HCT116 (cell line): ENCODE measurements at regions not wholly inside any gene's neighbourhood (a gene's known extent, or its start where the extent isn't known, plus 50 kb on each side); places are given as distances from the start of the nearest gene placed in this dataset.

Experiments used
- ATAC-seq: fragments of 200-7000 bp; cut with Tn5 transposase; 2 replicates; pipeline ENCODE4 v1.9.1; 2020; ENCODE audit warnings: mild to moderate bottlenecking, moderate library complexity
- BruUV-seq: library from RNA; stranded (reverse); fragments of 400-500 nt; replicated peaks from 2 replicates; lab custom pipeline; 2021; lab: Mats Ljungman, UMichigan
- CTCF ChIA-PET: fragments of 300-600 bp; sonication (Branson Sonifier 250); formaldehyde crosslinking; loops from one replicate; lab custom pipeline; 2021; ENCODE audit warnings: antibody characterized with exemption; lab: Charles Lee
- POLR2A ChIA-PET: fragments of 300-600, 350-600 bp; sonication (Branson Sonifier 250); formaldehyde crosslinking; loops from one replicate; lab custom pipeline; 2021; ENCODE audit warnings: antibody characterized with exemption; lab: Charles Lee
- RAD21 ChIA-PET, 2 experiments: fragments of 300-600 bp; sonication (Branson Sonifier 250); formaldehyde crosslinking; loops; one replicate each; lab custom pipeline; 2023; ENCODE audit warnings: low total read pairs in 2 of 2; ENCODE audit not compliant: uncharacterized antibody in 2 of 2, unreplicated experiment in 2 of 2, low non-redundant PET in 1 of 2; lab: Charles Lee
- DNase-seq: peaks from one replicate; pipeline ENCODE4 v3.0.0-alpha.2; 2010; ENCODE audit warnings: low read depth, low spot score
- H2AFZ ChIP-seq: fragments of 200-600 bp; shearing (Covaris generic), sonication (generic); 2 replicates; pipeline ENCODE4 v1.6.1; 2017; ENCODE audit warnings: low read depth, mixed run types, mixed read lengths, antibody characterized with exemption, low read length; ENCODE audit not compliant: poor library complexity, severe bottlenecking
- H3K27ac ChIP-seq: 2 replicates; pipeline ENCODE4 v1.5.1; 2012; ENCODE audit warnings: low read depth, low read length
- H3K27me3 ChIP-seq: fragments of 200-600 bp; sonication (generic); 2 replicates; pipeline ENCODE4 v1.6.1; 2016; ENCODE audit warnings: mixed run types, low read length, mixed read lengths; ENCODE audit not compliant: insufficient read depth
- H3K36me3 ChIP-seq, 2 experiments: fragments of 200-500 bp in 1 of 2; fragments of 200-600 bp in 1 of 2; sonication (Bioruptor generic) in 1 of 2; sonication (generic) in 1 of 2; 2 replicates each; pipeline versions ENCODE4 v1.5.1 to v1.6.1; 2014 to 2016; ENCODE audit warnings: low read length in 2 of 2, inconsistent platforms in 1 of 2, mixed read lengths in 1 of 2, mixed run types in 1 of 2; ENCODE audit not compliant: insufficient read depth in 2 of 2, control insufficient read depth in 1 of 2
- H3K4me1 ChIP-seq, 2 experiments: fragments of 200-600 bp in 1 of 2; sonication (generic) in 1 of 2; 2 replicates each; pipeline versions ENCODE4 v1.5.1 to v1.6.1; 2012 to 2017; ENCODE audit warnings: low read length in 2 of 2, inconsistent platforms in 1 of 2, mild to moderate bottlenecking in 1 of 2, mixed read lengths in 1 of 2, mixed run types in 1 of 2, moderate library complexity in 1 of 2; ENCODE audit not compliant: insufficient read depth in 2 of 2, control insufficient read depth in 1 of 2
- H3K4me2 ChIP-seq: fragments of 200-600 bp; sonication (generic); 2 replicates; pipeline ENCODE4 v1.6.1; 2017; ENCODE audit warnings: mixed run types, low read length, mixed read lengths
- H3K4me3 ChIP-seq, 2 experiments: fragments of 200-600 bp in 1 of 2; sonication (generic) in 1 of 2; replicated peaks in 1 of 2; 2 replicates each; pipeline ENCODE4 v1.5.1; 2011 to 2016; ENCODE audit warnings: low read length in 2 of 2, control low read depth in 1 of 2, low read depth in 1 of 2, mild to moderate bottlenecking in 1 of 2, mixed read lengths in 1 of 2, mixed run types in 1 of 2
- H3K79me2 ChIP-seq: fragments of 200-600 bp; sonication (generic); 2 replicates; pipeline ENCODE4 v1.6.1; 2017; ENCODE audit warnings: mild to moderate bottlenecking, mixed run types, low read length, moderate library complexity, mixed read lengths; ENCODE audit not compliant: insufficient read depth
- H3K9ac ChIP-seq: fragments of 200-600 bp; sonication (generic); 2 replicates; pipeline ENCODE4 v1.6.1; 2016; ENCODE audit warnings: low read length, mixed read lengths
- H3K9me2 ChIP-seq: fragments of 200-600 bp; sonication (generic), shearing (Covaris generic); 2 replicates; pipeline ENCODE4 v1.6.1; 2017; ENCODE audit warnings: mixed run types, mild to moderate bottlenecking, moderate library complexity; ENCODE audit not compliant: insufficient read depth
- H3K9me3 ChIP-seq, 2 experiments: fragments of 200-500 bp in 1 of 2; fragments of 200-600 bp in 1 of 2; sonication (Bioruptor generic) in 1 of 2; sonication (generic) in 1 of 2; 2 replicates each; pipeline ENCODE4 v1.6.1; 2014 to 2017; ENCODE audit warnings: low read length in 2 of 2, mixed read lengths in 2 of 2, inconsistent platforms in 1 of 2, low read depth in 1 of 2, mild to moderate bottlenecking in 1 of 2, mixed run types in 1 of 2, moderate library complexity in 1 of 2; ENCODE audit not compliant: control insufficient read depth in 1 of 2, insufficient read depth in 1 of 2
- H4K20me1 ChIP-seq: fragments of 200-600 bp; sonication (generic), shearing (Covaris generic); 2 replicates; pipeline ENCODE4 v1.6.1; 2017; ENCODE audit warnings: mixed run types, mild to moderate bottlenecking, moderate library complexity; ENCODE audit not compliant: insufficient read depth
- CBX3 ChIP-seq: IDR thresholded peaks from 2 replicates; pipeline ENCODE4 v1.6.1; 2012; ENCODE audit warnings: low read depth
- EGR1 ChIP-seq: IDR thresholded peaks from 2 replicates; pipeline ENCODE4 v1.6.1; 2012; ENCODE audit warnings: low read depth
- ELF1 ChIP-seq: IDR thresholded peaks from 2 replicates; pipeline ENCODE4 v1.6.1; 2012; ENCODE audit warnings: low read depth, borderline replicate concordance
- EZH2phosphoT487 ChIP-seq: fragments of 200-600 bp; IDR thresholded peaks from 2 replicates; pipeline ENCODE4 v1.6.1; 2018; ENCODE audit warnings: antibody characterized with exemption, borderline replicate concordance
- JUND ChIP-seq: IDR thresholded peaks from 2 replicates; pipeline ENCODE4 v1.6.1; 2012
- POLR2A ChIP-seq: IDR thresholded peaks from 2 replicates; pipeline ENCODE4 v1.7.0; 2011; ENCODE audit warnings: borderline replicate concordance; ENCODE audit not compliant: insufficient read depth, insufficient read length; ENCODE audit errors: extremely low read depth
- RAD21 ChIP-seq: IDR thresholded peaks from 2 replicates; pipeline ENCODE4 v1.6.1; 2012; ENCODE audit warnings: low read depth, mild to moderate bottlenecking
- SIN3A ChIP-seq: IDR thresholded peaks from 2 replicates; pipeline ENCODE4 v1.6.1; 2012; ENCODE audit warnings: low read depth
- SRF ChIP-seq: IDR thresholded peaks from 2 replicates; pipeline ENCODE4 v1.6.1; 2012; ENCODE audit warnings: low read depth
- TCF7L2 ChIP-seq: IDR thresholded peaks from 2 replicates; pipeline ENCODE4 v1.7.0; 2011; ENCODE audit warnings: borderline replicate concordance, inconsistent platforms; ENCODE audit not compliant: insufficient read depth, insufficient read length; ENCODE audit errors: extremely low read depth
- YY1 ChIP-seq: IDR thresholded peaks from 2 replicates; pipeline ENCODE4 v1.6.1; 2011; ENCODE audit warnings: low read length, low read depth, moderate library complexity, mild to moderate bottlenecking; ENCODE audit not compliant: insufficient replicate concordance; ENCODE audit errors: extremely low read depth
- ZNF274 ChIP-seq: fragments of 200-500 bp; sonication (Bioruptor generic); IDR thresholded peaks from 2 replicates; pipeline ENCODE4 v1.6.1; 2014; ENCODE audit warnings: mild to moderate bottlenecking, low read depth, low read length, inconsistent platforms
- intact Hi-C: fragments of 100-400 bp; cut with micrococcal nuclease; formaldehyde crosslinking; loops from 2 replicates; pipeline ENCODE4 v1.10.0; 2022
- TF ChIP-seq, protein P1 (sequence below): IDR thresholded peaks from 2 replicates; pipeline ENCODE4 v1.6.1; 2012
- TF ChIP-seq, protein P2 (sequence below), 3 experiments: fragments of 200-600 bp in 1 of 3; sonication (generic) in 1 of 3; IDR thresholded peaks in 2 of 3; conservative IDR thresholded peaks in 1 of 3; 2 replicates each; pipeline ENCODE4 v1.5.1; 2012 to 2017; ENCODE audit warnings: low read depth in 2 of 3, low read length in 2 of 3, antibody characterized with exemption in 1 of 3, borderline replicate concordance in 1 of 3, control low read depth in 1 of 3, mild to moderate bottlenecking in 1 of 3, mixed read lengths in 1 of 3, mixed run types in 1 of 3, moderate library complexity in 1 of 3; ENCODE audit not compliant: insufficient read depth in 1 of 3
- TF ChIP-seq, protein P3 (sequence below): IDR thresholded peaks from 2 replicates; pipeline ENCODE4 v1.6.1; 2011; ENCODE audit warnings: mild to moderate bottlenecking, low read length, moderate library complexity; ENCODE audit not compliant: insufficient replicate concordance; ENCODE audit errors: extremely low read depth
- TF ChIP-seq, protein P4 (sequence below): IDR thresholded peaks from 2 replicates; pipeline ENCODE4 v1.6.1; 2012

DNA sequence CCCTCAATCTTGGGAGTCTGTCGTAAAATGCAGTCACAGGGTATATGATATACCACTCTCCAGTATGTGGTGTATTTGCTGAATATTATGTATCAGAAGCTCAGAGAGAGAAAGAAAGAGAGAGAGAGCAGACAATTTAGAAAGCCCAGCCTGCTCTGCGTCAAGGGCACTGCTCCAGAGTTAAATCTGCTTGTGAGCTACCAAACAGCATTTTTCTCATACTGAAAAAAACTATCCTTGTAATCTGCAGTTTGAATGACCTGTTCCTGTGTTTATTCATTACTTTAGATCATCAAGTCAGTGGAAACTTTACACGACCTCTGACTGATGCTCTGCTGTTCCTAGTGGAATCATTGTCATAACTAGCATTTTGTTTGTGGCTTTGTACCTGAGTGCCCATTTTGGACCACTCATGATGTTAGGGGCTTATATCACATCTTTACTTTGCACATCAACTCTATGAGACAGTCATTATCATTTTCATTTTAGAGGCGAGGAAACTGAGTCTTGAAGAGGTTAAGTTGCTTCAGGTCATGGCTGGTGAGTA is 89.2 kb upstream of the PELI1 start:
- DNase-seq (no peak), ATAC-seq (no peak)
- no peak overlapping the region for H2AFZ ChIP-seq
- ChIA-PET RAD21 (no interaction called here), CTCF (no interaction called here)
- no peaks in the 10 kb centered on the region for H3K9me2 ChIP-seq
- TF ChIP-seq YY1 (no peak), ELF1 (no peak), TCF7L2 (no peak), ZNF274 (no peak), JUND (no peak)
- TF ChIP-seq, protein P1, sequence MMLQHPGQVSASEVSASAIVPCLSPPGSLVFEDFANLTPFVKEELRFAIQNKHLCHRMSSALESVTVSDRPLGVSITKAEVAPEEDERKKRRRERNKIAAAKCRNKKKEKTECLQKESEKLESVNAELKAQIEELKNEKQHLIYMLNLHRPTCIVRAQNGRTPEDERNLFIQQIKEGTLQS, result no peak
- TF ChIP-seq, all 23 proteins: peak for 0
- POLR2A ChIA-PET, result no interaction called here
- intact Hi-C loops, result no loop called here
- Histone ChIP-seq H3K4me1 (peaks cover 2% of the 10 kb centered on the region in 2 experiments; a peak in 3 of 4 replicates), H3K4me3 (no peak overlapping the region), H3K9me3 (no peaks in the 10 kb centered on the region), H3K27me3 (no peaks in the 10 kb centered on the region), H4K20me1 (no peaks in the 10 kb centered on the region), H3K4me2 (no peak overlapping the region), H3K27ac (no peak overlapping the region), H3K79me2 (no peaks in the 10 kb centered on the region), H3K9ac (no peak overlapping the region), H3K36me3 (no peaks in the 10 kb centered on the region)
- no TSS peak for BruUV-seq

DNA sequence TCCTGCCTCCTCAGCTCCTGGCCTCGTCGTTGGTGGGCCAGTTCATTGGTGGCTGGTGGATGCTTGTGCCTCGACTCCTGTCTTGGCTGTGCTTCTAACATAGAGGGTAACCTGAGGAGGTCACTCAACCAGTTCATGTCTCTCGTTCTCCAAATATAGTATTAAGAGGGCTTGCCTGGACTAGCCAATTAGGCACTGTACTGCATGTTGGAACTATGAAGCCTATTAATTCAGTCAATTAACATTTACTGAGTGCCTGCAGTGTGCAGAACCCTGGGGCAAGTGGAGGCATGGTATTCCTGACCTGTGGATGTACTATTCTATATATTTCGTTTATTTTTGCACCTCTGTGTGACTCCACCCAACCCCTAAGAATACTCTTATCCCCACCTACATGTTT is 89.9 kb upstream of the PELI1 start:
- Histone ChIP-seq H3K9me3 (no peaks in the 10 kb centered on the region), H4K20me1 (no peaks in the 10 kb centered on the region), H3K27ac (no peak overlapping the region), H3K4me3 (no peak overlapping the region), H3K4me1 (no peaks in the 10 kb centered on the region), H3K9me2 (no peaks in the 10 kb centered on the region), H3K79me2 (no peaks in the 10 kb centered on the region), H3K27me3 (no peaks in the 10 kb centered on the region), H2AFZ (no peak overlapping the region), H3K9ac (no peak overlapping the region), H3K4me2 (no peak overlapping the region), H3K36me3 (no peaks in the 10 kb centered on the region)
- ChIA-PET RAD21 (interaction anchor here in 1 of 2 experiments (0.7 kb wide), 1 partner anchor 97 kb away, joined by 4 read pairs; no protein-coding TSS in a partner anchor), POLR2A (no interaction called here), CTCF (no interaction called here)
- intact Hi-C loops, result no loop called here
- no peak for ATAC-seq
- BruUV-seq, result no TSS peak
- DNase-seq, result no peak
- TF ChIP-seq, protein P2, sequence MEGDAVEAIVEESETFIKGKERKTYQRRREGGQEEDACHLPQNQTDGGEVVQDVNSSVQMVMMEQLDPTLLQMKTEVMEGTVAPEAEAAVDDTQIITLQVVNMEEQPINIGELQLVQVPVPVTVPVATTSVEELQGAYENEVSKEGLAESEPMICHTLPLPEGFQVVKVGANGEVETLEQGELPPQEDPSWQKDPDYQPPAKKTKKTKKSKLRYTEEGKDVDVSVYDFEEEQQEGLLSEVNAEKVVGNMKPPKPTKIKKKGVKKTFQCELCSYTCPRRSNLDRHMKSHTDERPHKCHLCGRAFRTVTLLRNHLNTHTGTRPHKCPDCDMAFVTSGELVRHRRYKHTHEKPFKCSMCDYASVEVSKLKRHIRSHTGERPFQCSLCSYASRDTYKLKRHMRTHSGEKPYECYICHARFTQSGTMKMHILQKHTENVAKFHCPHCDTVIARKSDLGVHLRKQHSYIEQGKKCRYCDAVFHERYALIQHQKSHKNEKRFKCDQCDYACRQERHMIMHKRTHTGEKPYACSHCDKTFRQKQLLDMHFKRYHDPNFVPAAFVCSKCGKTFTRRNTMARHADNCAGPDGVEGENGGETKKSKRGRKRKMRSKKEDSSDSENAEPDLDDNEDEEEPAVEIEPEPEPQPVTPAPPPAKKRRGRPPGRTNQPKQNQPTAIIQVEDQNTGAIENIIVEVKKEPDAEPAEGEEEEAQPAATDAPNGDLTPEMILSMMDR (IDR thresholded peaks at IDR 0.05 in 2 of 3, conservative IDR thresholded peaks at IDR 0.05 in 1 of 3; ENCODE audit: borderline replicate concordance in 1 of 3, insufficient read depth in 1 of 3, low read depth in 2 of 3, low read length in 2 of 3), result no peak
- TF ChIP-seq, protein P3, sequence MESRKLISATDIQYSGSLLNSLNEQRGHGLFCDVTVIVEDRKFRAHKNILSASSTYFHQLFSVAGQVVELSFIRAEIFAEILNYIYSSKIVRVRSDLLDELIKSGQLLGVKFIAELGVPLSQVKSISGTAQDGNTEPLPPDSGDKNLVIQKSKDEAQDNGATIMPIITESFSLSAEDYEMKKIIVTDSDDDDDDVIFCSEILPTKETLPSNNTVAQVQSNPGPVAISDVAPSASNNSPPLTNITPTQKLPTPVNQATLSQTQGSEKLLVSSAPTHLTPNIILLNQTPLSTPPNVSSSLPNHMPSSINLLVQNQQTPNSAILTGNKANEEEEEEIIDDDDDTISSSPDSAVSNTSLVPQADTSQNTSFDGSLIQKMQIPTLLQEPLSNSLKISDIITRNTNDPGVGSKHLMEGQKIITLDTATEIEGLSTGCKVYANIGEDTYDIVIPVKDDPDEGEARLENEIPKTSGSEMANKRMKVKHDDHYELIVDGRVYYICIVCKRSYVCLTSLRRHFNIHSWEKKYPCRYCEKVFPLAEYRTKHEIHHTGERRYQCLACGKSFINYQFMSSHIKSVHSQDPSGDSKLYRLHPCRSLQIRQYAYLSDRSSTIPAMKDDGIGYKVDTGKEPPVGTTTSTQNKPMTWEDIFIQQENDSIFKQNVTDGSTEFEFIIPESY, result no peak
- TF ChIP-seq TCF7L2, result no peak
- no peak for TF ChIP-seq EZH2phosphoT487
- no peak for TF ChIP-seq CBX3
- TF ChIP-seq RAD21, result no peak
- no peak for TF ChIP-seq SRF
- TF ChIP-seq EGR1, result no peak
- TF ChIP-seq YY1, result no peak
- TF ChIP-seq POLR2A, result no peak
- TF ChIP-seq, protein P1, result no peak
- TF ChIP-seq, protein P4, sequence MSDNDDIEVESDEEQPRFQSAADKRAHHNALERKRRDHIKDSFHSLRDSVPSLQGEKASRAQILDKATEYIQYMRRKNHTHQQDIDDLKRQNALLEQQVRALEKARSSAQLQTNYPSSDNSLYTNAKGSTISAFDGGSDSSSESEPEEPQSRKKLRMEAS, result no peak
- no peak for TF ChIP-seq SIN3A
